HEK293T (cell line): ENCODE measurements at regions not wholly inside any gene's neighbourhood (a gene's known extent, or its start where the extent isn't known, plus 50 kb on each side); places are given as distances from the start of the nearest gene placed in this dataset.

Experiments
- LEF1 ChIP-seq: fragments of 450-650 bp; IDR thresholded peaks from 2 replicates; pipeline ENCODE4 v1.6.1; 2017; ENCODE audit warnings: mild to moderate bottlenecking, borderline replicate concordance
- TARDBP ChIP-seq: fragments of 450-650 bp; IDR thresholded peaks from 2 replicates; pipeline ENCODE4 v1.6.1; 2016

- TF ChIP-seq LEF1 = no peak
- TF ChIP-seq TARDBP = no peak
These were observed 140.1 kb upstream of the GRIA1 start for GRCh38 chr5:153350175-153350883.
